GM19023 (cell line): ENCODE measurements at regions not wholly inside any gene's neighbourhood (a gene's known extent, or its start where the extent isn't known, plus 50 kb on each side); places are given as distances from the start of the nearest gene placed in this dataset.
"Not testable (repeated sequence)": the region's sequence is repeated elsewhere in the genome, so short reads cannot be mapped to it uniquely, and the experiment has no call there.

ENCODE experiments used
- ATAC-seq: cut with Tn5 transposase; IDR thresholded peaks from one replicate; pipeline ENCODE4 v1.9.1; 2021; ENCODE audit warnings: mild to moderate bottlenecking, moderate library complexity; ENCODE audit not compliant: unreplicated experiment

DNA sequence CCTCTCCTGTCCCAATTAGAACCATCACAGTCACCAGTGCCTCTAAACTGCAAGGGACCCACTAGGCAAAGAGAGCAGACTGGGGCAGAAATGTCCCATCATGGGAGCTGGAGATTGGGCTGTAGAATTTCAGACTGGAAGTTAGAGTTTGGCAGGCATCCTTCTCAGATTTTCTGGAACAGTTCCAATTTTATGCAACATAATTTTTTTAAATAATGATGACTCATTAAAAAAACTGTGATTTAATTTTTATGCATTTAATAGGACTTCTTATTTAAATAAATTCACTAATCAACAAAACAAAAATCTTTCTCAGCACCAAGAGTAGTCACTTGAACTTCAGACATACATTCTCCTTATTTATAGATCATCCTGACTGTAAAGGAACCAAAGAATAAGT is 84.6 kb upstream of the SLC7A14 start:
- ATAC-seq, result no peak

DNA sequence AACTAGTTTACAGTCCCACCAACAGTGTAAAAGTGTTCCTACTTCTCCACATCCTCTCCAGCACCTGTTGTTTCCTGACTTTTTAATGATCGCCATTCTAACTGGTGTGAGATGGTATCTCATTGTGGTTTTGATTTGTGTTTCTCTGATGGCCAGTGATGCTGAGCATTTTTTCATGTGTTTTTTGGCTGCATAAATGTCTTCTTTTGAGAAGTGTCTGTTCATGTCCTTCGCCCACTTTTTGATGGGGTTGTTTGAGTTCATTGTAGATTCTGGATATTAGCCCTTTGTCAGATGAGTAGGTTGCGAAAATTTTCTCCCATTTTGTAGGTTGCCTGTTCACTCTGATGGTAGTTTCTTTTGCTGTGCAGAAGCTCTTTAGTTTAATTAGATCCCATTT is 77.1 kb upstream of the SLC7A14 start:
- ATAC-seq, result not testable (repeated sequence)

DNA sequence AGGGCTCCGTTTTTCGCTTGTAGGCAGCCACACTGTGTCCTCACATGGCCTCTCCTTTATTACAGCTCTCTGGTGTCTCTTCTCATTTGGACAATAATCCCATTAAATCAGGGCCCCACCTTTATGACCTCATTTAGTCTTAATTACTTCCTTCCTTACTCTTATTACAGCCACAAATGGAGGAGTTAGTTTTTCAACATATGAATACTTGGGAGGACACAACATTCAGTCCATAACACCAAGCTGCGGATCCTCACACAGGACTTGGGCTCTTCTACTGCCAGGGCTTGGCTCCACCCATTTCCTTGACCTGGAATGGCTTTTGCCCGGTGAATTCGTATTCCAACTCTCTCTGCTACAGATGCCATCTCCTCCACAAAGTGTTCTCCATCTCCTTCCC is 74.3 kb upstream of the SLC7A14 start:
- ATAC-seq, result no peak

DNA sequence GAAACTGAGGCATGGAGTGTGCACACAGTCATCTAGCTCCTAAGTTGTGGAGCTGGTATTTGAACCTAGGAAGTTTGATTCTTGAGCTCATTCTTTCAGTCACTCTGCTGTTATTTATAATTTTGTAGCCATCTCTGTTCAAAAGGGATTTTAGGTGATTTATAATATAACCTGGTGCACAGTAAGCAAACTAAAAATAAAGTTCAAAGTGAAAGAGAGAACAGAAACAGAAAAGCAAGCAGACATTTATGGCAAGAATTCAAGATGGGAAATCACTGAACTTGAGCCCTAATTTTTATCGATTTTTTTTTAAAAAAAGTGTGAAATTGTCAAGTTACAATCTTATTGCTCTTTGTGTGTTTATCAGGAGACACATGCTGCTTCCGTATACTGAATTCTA is 71.4 kb upstream of the SLC7A14 start:
- no peak for ATAC-seq

DNA sequence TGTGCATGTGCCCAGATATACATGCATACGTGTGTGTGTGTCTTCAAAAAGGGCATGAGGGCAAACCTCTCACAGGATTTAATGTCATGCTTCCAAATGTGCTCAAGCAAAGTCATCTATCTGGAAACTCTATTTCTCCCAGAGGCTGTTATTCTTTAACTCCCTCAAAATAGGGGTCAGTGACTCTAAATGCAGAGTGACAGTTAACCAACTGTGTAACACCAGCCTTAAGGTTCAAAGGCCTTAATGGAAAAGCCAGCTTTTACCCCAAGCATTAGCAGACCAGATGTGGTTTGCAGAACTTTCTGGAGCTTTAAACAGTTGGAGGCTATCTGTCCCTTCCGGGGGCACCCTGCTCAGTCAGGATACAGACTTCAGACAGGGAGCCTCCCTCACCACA is 70.4 kb upstream of the SLC7A14 start:
- no peak for ATAC-seq

DNA sequence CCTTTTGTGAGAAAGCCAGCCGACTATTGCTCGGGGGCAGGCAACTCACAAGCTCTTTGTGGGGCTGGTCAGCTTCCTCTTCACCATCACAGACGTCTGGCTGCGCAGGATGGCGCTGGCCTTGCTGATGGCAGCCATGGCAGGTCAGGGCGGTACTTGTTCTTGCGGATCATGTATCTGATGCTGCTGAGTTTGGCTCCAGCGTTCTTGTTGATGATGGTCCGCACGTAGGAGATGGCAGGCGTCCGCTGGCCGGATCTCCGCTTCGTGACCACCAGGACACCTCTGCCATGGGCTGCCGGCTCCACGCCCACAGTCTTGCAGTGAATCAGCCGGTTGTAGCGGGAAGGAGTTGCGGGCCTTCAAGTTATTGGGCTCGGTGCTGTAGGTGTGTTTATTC is 67.9 kb upstream of the SLC7A14 start:
- no peak for ATAC-seq

DNA sequence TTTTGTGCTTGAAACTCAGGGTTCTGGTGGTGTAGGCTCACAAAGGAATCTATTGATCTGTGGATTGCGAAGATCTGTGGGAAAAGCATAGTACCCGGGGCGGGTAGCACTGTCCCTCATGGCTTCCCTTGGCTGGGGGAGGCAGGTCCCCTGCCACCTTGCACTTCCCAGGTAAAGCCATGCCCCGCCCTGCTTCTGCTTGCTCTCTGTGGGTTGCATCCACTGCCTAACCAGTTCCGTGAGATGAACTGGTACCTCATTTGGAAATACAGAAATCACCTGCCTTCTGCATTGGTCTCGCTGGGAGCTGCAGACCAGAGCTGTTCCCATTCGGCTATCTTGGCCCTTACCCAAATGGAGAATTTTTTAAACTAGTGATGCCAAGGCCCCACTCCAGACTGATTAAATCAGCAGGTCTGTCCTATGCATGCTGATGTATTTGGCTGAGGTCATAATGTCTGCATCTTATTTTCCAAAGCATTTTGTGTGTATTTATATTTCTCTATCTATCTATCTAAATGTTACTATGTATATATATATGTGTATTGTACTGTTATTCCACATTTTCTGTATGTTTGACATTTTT is 65.5 kb upstream of the SLC7A14 start:
- ATAC-seq, result no peak

DNA sequence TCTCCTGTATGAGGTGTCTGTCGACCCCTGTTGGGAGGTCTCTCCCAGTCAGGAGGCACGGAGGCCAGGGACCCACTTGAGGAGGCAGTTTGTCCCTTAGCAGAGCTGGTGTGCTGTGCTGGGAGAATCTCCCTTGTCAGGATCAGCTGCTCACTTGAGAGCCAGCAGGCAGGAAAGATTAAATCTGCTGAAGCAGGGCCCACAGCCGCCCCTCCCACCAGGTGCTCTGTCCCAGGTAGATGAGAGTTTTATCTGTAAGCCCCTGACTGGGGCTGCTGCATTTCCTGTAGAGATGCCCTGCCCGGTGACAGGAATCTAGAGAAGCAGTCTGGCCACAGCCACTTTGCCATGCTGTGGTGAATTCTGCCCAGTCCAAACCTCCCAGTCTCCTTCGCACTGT is 64.7 kb upstream of the SLC7A14 start:
- ATAC-seq, result not testable (repeated sequence)

DNA sequence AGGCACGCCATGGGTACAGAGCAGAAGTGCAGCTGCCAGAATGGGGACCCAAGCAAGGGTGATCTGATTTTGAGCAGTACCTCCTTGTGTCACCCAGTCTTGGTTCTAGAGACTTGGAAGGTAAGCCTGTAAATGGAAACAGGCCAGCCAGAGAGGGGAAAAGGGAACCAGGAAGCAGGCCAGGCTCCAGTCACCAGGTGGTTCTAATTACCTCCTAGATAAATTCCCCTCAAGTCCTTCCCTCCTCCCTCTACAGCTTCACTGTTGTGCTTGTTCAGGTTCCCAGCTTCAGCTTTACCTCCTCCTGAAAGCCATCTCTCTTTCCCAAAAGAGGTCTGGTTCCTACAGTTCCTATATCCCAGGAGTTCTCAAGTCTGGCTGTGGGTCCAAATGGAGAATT is 58.8 kb upstream of the SLC7A14 start:
- no peak for ATAC-seq

DNA sequence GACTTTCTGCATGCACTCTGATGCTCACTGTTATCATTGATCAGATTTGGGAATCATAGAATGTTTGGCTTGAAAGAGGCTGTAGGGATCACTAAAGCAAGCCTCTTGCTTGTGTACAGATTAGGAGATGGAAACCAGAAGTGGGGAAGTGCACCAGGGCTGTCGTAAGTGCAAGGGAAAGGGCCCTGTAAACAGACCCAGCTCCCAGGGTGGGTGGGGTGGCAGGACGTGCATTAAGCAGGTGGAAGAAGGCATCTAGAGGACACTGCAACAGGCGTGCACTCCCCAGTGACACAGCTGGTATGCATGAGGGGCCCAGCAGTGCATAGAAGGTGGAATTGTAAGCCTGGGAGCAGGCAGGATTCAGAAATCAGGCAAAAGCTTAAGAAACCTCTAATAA is 58.0 kb upstream of the SLC7A14 start:
- no peak for ATAC-seq

DNA sequence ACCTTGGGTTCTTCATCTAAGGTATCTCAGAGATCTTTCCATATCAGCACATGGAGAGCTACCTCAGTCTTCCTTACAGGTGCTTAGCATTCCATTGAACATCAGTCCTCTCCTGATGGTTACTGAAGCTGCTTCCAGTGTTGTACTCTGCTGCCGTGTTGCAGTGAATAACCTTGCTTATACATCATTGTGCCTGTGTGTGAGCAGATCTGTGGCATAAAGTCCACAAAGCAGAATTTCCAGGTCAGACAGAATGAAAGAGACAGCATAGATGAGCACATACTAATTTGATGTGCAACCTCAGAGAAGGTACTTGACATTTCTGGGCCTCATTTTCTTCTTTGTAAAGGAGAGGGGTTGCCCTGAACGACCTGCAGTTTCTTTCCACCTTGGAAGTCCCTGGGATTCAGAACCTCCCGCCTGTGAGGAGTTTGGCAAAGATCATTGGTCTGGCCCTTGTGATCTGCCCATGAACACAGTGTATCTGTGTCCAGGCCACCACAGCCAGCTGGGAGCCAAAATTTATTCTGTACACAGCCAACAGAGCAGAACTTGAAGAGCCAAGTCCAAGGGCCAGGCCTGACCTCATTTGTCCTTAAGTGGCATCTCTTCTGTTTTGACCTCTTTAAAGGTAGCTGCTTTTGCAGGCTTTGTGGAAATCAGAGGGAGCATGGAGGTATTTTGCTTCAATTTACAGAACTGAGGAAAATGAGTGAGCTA is 57.2 kb upstream of the SLC7A14 start:
- ATAC-seq, result no peak

DNA sequence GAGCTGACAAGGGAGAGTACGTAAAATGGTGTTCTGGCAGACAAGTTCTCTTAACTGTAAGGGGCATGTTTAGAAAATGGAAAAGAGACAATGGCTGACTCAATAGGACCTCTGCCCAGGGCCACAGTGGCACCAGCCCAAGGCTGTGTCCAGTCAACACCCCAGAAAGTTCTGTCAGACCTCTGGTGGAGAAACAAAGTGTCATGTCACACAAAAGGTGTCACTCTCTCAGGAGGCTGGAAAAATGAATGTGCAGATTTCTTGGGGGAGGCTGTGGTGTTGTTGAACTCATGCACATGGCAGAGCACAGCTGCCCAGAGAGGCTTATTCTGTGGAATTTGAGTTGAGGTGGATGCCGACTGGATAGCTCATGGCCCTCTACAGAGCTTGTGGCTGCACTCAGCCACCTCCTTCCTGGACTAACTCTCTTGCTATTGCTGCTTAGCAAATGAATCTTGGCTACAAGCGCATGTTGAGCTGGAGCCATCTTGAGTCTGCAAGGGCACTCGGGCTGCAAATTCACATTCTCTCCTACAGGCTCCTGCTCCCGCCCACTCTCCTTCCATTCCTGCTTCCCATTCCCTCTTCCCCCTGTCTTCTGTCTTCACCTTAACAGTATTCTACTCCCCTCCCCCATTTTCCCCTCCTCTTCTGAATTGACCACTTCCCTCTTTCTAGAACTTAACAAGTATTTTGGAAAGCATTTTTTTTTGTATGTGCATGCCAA is 55.8 kb upstream of the SLC7A14 start:
- ATAC-seq, result no peak

DNA sequence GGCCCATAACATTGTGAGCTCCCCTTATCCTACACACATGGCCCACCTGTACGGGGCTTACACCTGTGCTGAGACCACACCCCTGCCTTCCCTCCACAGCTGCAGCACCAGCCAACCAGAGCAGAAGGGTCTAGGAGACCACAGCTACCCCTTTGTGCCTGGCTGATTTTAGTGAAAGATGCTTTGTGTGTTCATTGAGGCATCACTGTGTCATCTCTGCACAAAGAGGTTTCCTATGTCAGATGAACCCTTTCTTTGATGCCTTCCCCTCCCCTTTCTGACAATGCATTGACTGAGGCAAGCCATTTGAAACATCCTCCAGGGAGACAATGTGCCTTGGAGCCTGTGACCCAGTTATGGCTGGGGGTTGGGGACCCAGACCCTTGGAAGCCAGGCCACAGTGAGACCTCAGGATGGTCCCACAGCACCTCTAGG is 54.9 kb upstream of the SLC7A14 start:
- no peak for ATAC-seq

DNA sequence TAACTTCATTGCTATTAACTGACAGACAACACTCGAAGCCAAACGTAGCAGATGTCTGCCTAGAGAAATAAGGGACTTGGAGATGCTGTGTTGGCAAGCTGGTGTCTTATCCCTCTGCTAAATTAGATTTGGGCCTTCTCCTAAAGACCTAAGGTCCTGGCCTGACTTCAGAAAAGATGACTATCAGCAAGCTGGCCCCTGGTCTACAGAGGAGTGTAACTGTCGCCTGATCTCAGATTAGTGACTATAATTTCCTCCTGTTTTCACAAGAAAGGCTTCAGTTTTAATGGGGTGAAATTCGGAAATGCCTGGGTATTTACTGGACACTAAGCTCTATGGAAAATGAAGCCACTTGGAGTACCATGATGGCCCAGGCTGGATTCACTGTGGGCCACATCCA is 53.1 kb upstream of the SLC7A14 start:
- no peak for ATAC-seq

DNA sequence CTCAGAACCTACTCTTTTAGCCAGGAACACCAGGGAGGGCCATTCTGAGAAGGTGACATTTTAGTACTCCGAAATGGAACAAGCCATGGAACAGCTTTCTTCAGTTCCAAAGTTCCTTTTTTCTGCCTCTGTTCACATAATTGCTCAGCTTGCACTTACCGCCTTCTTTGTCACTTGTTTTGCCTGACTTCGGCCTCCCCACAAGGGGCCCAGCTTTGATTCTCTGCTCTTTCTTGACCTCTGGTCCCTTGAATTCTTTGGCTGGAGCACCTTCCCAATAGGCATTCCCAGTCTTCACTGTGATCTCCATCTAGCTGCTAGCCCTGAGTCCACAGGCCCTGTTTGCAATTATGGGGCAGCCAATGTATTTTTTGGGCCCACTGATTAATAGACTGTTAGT is 51.4 kb upstream of the SLC7A14 start:
- no peak for ATAC-seq

DNA sequence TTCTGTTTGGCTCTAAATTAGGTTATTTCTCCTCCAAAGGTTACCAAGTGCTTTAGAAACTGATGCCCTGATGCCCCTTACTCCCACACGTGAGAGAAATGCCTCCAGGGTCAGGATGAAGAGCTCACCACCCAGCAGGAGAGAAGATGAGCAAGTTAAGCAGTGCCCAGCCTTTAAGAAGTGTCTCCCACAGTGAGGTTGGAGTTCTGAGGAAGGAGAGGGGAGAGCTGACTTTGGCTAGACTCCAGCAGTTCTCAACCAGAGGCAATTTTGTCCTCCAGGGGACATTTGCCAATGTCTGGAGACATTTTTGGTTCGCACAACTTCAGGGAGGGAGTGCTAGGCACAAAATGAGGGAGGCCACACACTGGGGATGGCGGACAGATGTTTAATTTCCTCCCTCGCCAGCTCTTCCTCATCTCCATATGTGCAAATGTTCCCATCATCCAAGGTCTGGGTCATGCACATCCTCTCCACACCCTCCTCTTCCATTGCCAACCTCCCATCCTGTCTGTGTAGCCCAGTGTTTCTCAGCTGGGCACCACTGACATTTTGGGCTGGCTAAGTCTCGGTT is 50.6 kb upstream of the SLC7A14 start:
- no peak for ATAC-seq
